ENCODE measurements at regions not wholly inside any gene's neighbourhood (a gene's known extent, or its start where the extent isn't known, plus 50 kb on each side); places are given as distances from the start of the nearest gene placed in this dataset.

DNA sequence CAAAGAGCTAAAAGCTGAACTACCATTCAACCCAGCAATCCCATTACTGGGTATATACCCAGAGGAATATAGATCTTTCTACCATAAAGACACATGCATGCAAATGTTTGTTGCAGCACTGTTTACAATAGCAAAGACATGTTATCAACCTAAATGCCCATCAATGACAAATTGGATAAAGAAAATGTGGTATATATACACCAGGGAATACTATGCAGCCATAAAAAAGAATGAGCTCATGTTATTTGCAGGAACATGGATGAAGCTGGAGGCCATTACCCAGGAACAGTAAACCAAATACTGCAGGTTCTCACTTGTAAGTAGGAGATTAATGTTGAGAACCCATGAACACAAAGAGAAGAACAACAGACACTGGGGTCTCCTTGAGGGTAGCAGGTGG, 1295.1 kb downstream of the TYW1 start:
- DNase-seq: no peak
- no peak for FAIRE-seq
- H3K4me1 ChIP-seq (ENCODE audit: control insufficient read depth in 2 of 3, insufficient read depth in 2 of 3, low read depth in 1 of 3, low read length in 3 of 3): no peaks in the 10 kb centered on the region
- TF ChIP-seq CTCF (IDR thresholded peaks at IDR 0.05; ENCODE audit: borderline replicate concordance, extremely low read depth, insufficient read depth): no peak
- H3K27me3 ChIP-seq (ENCODE audit: control insufficient read depth, insufficient read depth, low read length): no peaks in the 10 kb centered on the region
- H3K36me3 ChIP-seq (ENCODE audit: control insufficient read depth in 2 of 3, insufficient read depth in 3 of 3, low read length in 3 of 3): no peaks in the 10 kb centered on the region
- H3K9ac ChIP-seq (ENCODE audit: low read length in 3 of 3): no peak overlapping the region
- H3K4me3 ChIP-seq (ENCODE audit: low read length in 3 of 3): no peak overlapping the region
- intact Hi-C loops (cut with DNase I): no loop called here
- no peak overlapping the region for H3K27ac ChIP-seq (ENCODE audit: low read depth in 2 of 2, low read length in 2 of 2)
- no peaks in the 10 kb centered on the region for H3K9me3 ChIP-seq (ENCODE audit: control insufficient read depth in 2 of 3, insufficient read depth in 1 of 3, low read length in 3 of 3)

GRCh38 chr7:68295386-68295785, 1298.8 kb downstream of the TYW1 start:
- Histone ChIP-seq H3K27me3 (ENCODE audit: control insufficient read depth, insufficient read depth, low read length) (no peaks in the 10 kb centered on the region), H3K9me3 (ENCODE audit: control insufficient read depth in 2 of 3, insufficient read depth in 1 of 3, low read length in 3 of 3) (no peaks in the 10 kb centered on the region), H3K4me1 (ENCODE audit: control insufficient read depth in 2 of 3, insufficient read depth in 2 of 3, low read depth in 1 of 3, low read length in 3 of 3) (no peaks in the 10 kb centered on the region), H3K4me3 (ENCODE audit: low read length in 3 of 3) (no peak overlapping the region), H3K27ac (ENCODE audit: low read depth in 2 of 2, low read length in 2 of 2) (no peak overlapping the region), H3K9ac (ENCODE audit: low read length in 3 of 3) (no peak overlapping the region), H3K36me3 (ENCODE audit: control insufficient read depth in 2 of 3, insufficient read depth in 3 of 3, low read length in 3 of 3) (no peaks in the 10 kb centered on the region)
- DNase-seq: no peak
- intact Hi-C loops (cut with DNase I): no loop called here
- no peak for FAIRE-seq
- no peak for TF ChIP-seq CTCF (IDR thresholded peaks at IDR 0.05; ENCODE audit: borderline replicate concordance, extremely low read depth, insufficient read depth)

DNA sequence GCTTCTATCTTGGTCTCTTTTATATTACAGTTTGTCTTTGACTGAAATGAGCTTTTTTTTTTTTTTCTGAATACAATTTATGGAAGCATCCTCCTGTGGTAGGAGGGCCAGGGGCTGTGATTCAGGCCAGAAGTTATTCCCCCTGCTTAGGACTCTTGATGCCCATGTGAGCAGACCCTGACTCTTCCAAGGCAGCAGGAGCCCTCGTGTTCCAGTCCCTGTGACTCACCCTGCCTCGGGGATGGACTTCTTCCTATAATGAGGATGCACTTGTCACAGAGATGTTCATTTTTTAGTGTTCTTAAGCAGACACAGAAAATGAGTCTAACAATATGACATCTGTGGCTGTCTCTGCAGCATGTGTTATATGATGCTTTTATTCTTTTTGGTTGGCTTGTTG, 1293.7 kb upstream of the AUTS2 start:
- TF ChIP-seq CTCF (IDR thresholded peaks at IDR 0.05; ENCODE audit: borderline replicate concordance, extremely low read depth, insufficient read depth): no peak
- H3K27me3 ChIP-seq (ENCODE audit: control insufficient read depth, insufficient read depth, low read length): no peaks in the 10 kb centered on the region
- FAIRE-seq: no peak

GRCh38 chr7:68306692-68307107, 1291.6 kb upstream of the AUTS2 start:
- intact Hi-C loops (cut with DNase I): no loop called here
- no peaks in the 10 kb centered on the region for H3K36me3 ChIP-seq (ENCODE audit: control insufficient read depth in 2 of 3, insufficient read depth in 3 of 3, low read length in 3 of 3)
- no peak for FAIRE-seq

More for the DNA sequence above, 1293.7 kb upstream of the AUTS2 start:
- Histone ChIP-seq H3K4me1 (ENCODE audit: control insufficient read depth in 2 of 3, insufficient read depth in 2 of 3, low read depth in 1 of 3, low read length in 3 of 3) (no peaks in the 10 kb centered on the region), H3K9me3 (ENCODE audit: control insufficient read depth in 2 of 3, insufficient read depth in 1 of 3, low read length in 3 of 3) (no peaks in the 10 kb centered on the region), H3K9ac (ENCODE audit: low read length in 3 of 3) (no peak overlapping the region), H3K4me3 (ENCODE audit: low read length in 3 of 3) (no peak overlapping the region), H3K27ac (ENCODE audit: low read depth in 2 of 2, low read length in 2 of 2) (no peak overlapping the region), H3K36me3 (ENCODE audit: control insufficient read depth in 2 of 3, insufficient read depth in 3 of 3, low read length in 3 of 3) (no peaks in the 10 kb centered on the region)
- DNase-seq: no peak
- intact Hi-C loops (cut with DNase I): no loop called here

More at GRCh38 chr7:68306692-68307107, 1291.6 kb upstream of the AUTS2 start:
- H3K27me3 ChIP-seq (ENCODE audit: control insufficient read depth, insufficient read depth, low read length): no peaks in the 10 kb centered on the region
- H3K27ac ChIP-seq (ENCODE audit: low read depth in 2 of 2, low read length in 2 of 2): no peak overlapping the region
- no peaks in the 10 kb centered on the region for H3K9me3 ChIP-seq (ENCODE audit: control insufficient read depth in 2 of 3, insufficient read depth in 1 of 3, low read length in 3 of 3)
- H3K4me3 ChIP-seq (ENCODE audit: low read length in 3 of 3): no peak overlapping the region
- H3K9ac ChIP-seq (ENCODE audit: low read length in 3 of 3): no peak overlapping the region
- TF ChIP-seq CTCF (IDR thresholded peaks at IDR 0.05; ENCODE audit: borderline replicate concordance, extremely low read depth, insufficient read depth): no peak
- no peaks in the 10 kb centered on the region for H3K4me1 ChIP-seq (ENCODE audit: control insufficient read depth in 2 of 3, insufficient read depth in 2 of 3, low read depth in 1 of 3, low read length in 3 of 3)
- DNase-seq: no peak

Data from kidney (tissue), 13 donors.